CD14-positive monocyte (primary cell): ENCODE measurements at regions not wholly inside any gene's neighbourhood (a gene's known extent, or its start where the extent isn't known, plus 50 kb on each side); places are given as distances from the start of the nearest gene placed in this dataset.

Source experiments
- DNase-seq, 3 donors: peaks; one replicate each; pipeline ENCODE4 v3.0.0-alpha.2; 2011 to 2022
- H2AFZ ChIP-seq: 2 replicates; pipeline ENCODE4 v1.6.0; 2012; ENCODE audit warnings: mild to moderate bottlenecking, low read depth, low read length, inconsistent platforms; ENCODE audit not compliant: insufficient read depth, poor library complexity, severe bottlenecking
- H3K27ac ChIP-seq, 2 donors: 1 replicate in 1 of 2; 2 replicates in 1 of 2; pipeline ENCODE4 v1.5.1; 2012 to 2013; ENCODE audit warnings: low read length in 2 of 2, control low read depth in 1 of 2, inconsistent platforms in 1 of 2, low read depth in 1 of 2, mild to moderate bottlenecking in 1 of 2
- H3K27me3 ChIP-seq, 2 donors: one replicate each; pipeline versions ENCODE4 v1.6.0 to v1.6.1; 2011 to 2013; ENCODE audit warnings: low read length in 2 of 2; ENCODE audit not compliant: control insufficient read depth in 2 of 2, insufficient read depth in 2 of 2
- H3K36me3 ChIP-seq, 2 donors: replicated peaks in 1 of 2; 1 replicate in 1 of 2; 2 replicates in 1 of 2; pipeline versions ENCODE4 v1.5.1 to v1.6.1; 2012 to 2013; ENCODE audit warnings: low read length in 2 of 2, control low read depth in 1 of 2, inconsistent platforms in 1 of 2, mild to moderate bottlenecking in 1 of 2; ENCODE audit not compliant: insufficient read depth in 2 of 2, control insufficient read depth in 1 of 2
- H3K4me1 ChIP-seq, 2 donors: 1 replicate in 1 of 2; 2 replicates in 1 of 2; pipeline versions ENCODE4 v1.5.1 to v1.6.1; 2012 to 2013; ENCODE audit warnings: low read length in 2 of 2, control low read depth in 1 of 2, inconsistent platforms in 1 of 2, mild to moderate bottlenecking in 1 of 2, moderate library complexity in 1 of 2; ENCODE audit not compliant: insufficient read depth in 2 of 2, control insufficient read depth in 1 of 2
- H3K4me2 ChIP-seq: replicated peaks from 2 replicates; pipeline ENCODE3; 2012; ENCODE audit warnings: low read length, moderate library complexity, mild to moderate bottlenecking; ENCODE audit not compliant: poor library complexity, severe bottlenecking; ENCODE audit errors: extremely low read depth
- H3K4me3 ChIP-seq, 3 experiments: fragments of 200-600 bp in 1 of 3; sonication (generic) in 1 of 3; replicated peaks in 1 of 3; 1 replicate in 2 of 3; 2 replicates in 1 of 3; pipeline ENCODE4 v1.5.1; 2011 to 2013; ENCODE audit warnings: low read length in 3 of 3, mild to moderate bottlenecking in 3 of 3, control low read depth in 2 of 3, low read depth in 2 of 3, inconsistent platforms in 1 of 3, moderate library complexity in 1 of 3
- H3K79me2 ChIP-seq: 2 replicates; pipeline ENCODE4 v1.6.0; 2012; ENCODE audit warnings: mild to moderate bottlenecking, control low read depth, inconsistent platforms, low read length, moderate library complexity; ENCODE audit not compliant: insufficient read depth
- H3K9ac ChIP-seq: 2 replicates; pipeline ENCODE4 v1.6.0; 2017; ENCODE audit warnings: low read length, mild to moderate bottlenecking; ENCODE audit not compliant: insufficient read depth, poor library complexity, severe bottlenecking
- H3K9me3 ChIP-seq, 2 donors: replicated peaks in 1 of 2; 1 replicate in 1 of 2; 2 replicates in 1 of 2; pipeline versions ENCODE4 v1.5.1 to v1.6.1; 2012 to 2013; ENCODE audit warnings: low read length in 2 of 2, control low read depth in 1 of 2; ENCODE audit not compliant: control insufficient read depth in 1 of 2, insufficient read depth in 1 of 2
- H4K20me1 ChIP-seq: 2 replicates; pipeline ENCODE4 v1.6.0; 2012; ENCODE audit warnings: mild to moderate bottlenecking, low read length, control low read depth, moderate library complexity; ENCODE audit not compliant: insufficient read depth
- H3K27ac Mint-ChIP-seq, 7 donors: one replicate each; pipeline ENCODE4 v1.8.0; 2020; ENCODE audit warnings: mild to moderate bottlenecking in 7 of 7, mixed read lengths in 7 of 7, moderate library complexity in 6 of 7, inconsistent platforms in 2 of 7
- H3K27me3 Mint-ChIP-seq, 3 donors: one replicate each; pipeline ENCODE4 v1.8.0; 2021 to 2022; ENCODE audit warnings: low read depth in 3 of 3, mild to moderate bottlenecking in 3 of 3, mixed read lengths in 3 of 3, moderate library complexity in 3 of 3, inconsistent platforms in 1 of 3
- H3K36me3 Mint-ChIP-seq, 2 donors: one replicate each; pipeline ENCODE4 v1.8.0; 2020; ENCODE audit warnings: mixed read lengths in 2 of 2, inconsistent platforms in 1 of 2, mild to moderate bottlenecking in 1 of 2
- H3K4me1 Mint-ChIP-seq: one replicate; pipeline ENCODE4 v1.8.0; 2020; ENCODE audit warnings: mild to moderate bottlenecking, mixed read lengths
- H3K4me3 Mint-ChIP-seq, 2 donors: one replicate each; pipeline ENCODE4 v1.8.0; 2020; ENCODE audit warnings: mild to moderate bottlenecking in 2 of 2, mixed read lengths in 2 of 2, moderate library complexity in 1 of 2
- H3K9me3 Mint-ChIP-seq, 7 donors: one replicate each; pipeline ENCODE4 v1.8.0; 2020 to 2022; ENCODE audit warnings: mixed read lengths in 7 of 7, mild to moderate bottlenecking in 6 of 7, moderate library complexity in 6 of 7, inconsistent platforms in 2 of 7
- WGBS: methylation state at CpG from one replicate; pipeline ENCODE4 v1.1.5; 2013; ENCODE audit warnings: missing lambda C conversion rate; ENCODE audit not compliant: insufficient coverage; 5-methylcytosine and 5-hydroxymethylcytosine counted together
- intact Hi-C, 2 donors: fragments of 100-400 bp; cut with micrococcal nuclease; formaldehyde crosslinking; loops; one replicate each; pipeline versions ENCODE4 v1.15.0 to v1.15.1; 2023
- TF ChIP-seq, protein P1 (sequence below): fragments of 200-600 bp; IDR thresholded peaks from one replicate; pipeline ENCODE4 v1.8.0; 2022; ENCODE audit warnings: antibody characterized with exemption, mild to moderate bottlenecking

DNA sequence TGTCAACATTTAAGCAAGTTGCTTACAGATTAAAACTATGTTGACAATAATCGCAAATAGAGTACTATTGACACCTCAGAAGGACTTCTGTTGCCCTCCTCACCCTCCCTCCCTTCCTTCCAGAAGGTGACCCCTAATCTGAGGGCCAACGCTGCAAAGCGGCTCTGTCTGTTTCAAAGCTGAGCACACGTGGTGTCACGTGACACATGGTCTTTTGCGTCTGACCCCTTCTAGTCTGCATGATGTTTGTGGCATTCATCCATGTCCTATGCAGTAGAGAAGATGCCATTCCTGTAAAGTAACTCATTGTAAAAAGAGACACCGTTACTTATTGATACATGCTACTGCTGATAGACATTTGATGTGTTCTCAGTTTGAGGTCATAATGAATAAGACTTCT is 182.3 kb downstream of the THBS2 start:
- intact Hi-C loops, result no loop called here
- no peaks in the 10 kb centered on the region for H3K4me1 ChIP-seq
- H3K4me2 ChIP-seq, result no peak overlapping the region
- no peak overlapping the region for H3K27ac Mint-ChIP-seq
- H2AFZ ChIP-seq, result no peak overlapping the region
- TF ChIP-seq, protein P1, sequence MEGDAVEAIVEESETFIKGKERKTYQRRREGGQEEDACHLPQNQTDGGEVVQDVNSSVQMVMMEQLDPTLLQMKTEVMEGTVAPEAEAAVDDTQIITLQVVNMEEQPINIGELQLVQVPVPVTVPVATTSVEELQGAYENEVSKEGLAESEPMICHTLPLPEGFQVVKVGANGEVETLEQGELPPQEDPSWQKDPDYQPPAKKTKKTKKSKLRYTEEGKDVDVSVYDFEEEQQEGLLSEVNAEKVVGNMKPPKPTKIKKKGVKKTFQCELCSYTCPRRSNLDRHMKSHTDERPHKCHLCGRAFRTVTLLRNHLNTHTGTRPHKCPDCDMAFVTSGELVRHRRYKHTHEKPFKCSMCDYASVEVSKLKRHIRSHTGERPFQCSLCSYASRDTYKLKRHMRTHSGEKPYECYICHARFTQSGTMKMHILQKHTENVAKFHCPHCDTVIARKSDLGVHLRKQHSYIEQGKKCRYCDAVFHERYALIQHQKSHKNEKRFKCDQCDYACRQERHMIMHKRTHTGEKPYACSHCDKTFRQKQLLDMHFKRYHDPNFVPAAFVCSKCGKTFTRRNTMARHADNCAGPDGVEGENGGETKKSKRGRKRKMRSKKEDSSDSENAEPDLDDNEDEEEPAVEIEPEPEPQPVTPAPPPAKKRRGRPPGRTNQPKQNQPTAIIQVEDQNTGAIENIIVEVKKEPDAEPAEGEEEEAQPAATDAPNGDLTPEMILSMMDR, result no peak
- H3K4me1 Mint-ChIP-seq, result no peaks in the 10 kb centered on the region
- no peaks in the 10 kb centered on the region for H3K36me3 Mint-ChIP-seq
- H3K27me3 ChIP-seq, result no peaks in the 10 kb centered on the region
- H3K4me3 Mint-ChIP-seq, result no peak overlapping the region
- H3K27ac ChIP-seq, result no peak overlapping the region
- peaks cover 11 to 20% of the 10 kb centered on the region in 2 donors for H3K9me3 ChIP-seq
- WGBS, result 84% methylated on average over 5 of the region's 7 CpGs
- no peak for DNase-seq
- H3K9me3 Mint-ChIP-seq, result peaks cover 7 to 26% (median 17%) of the 10 kb centered on the region in 7 donors
- H3K79me2 ChIP-seq, result no peaks in the 10 kb centered on the region
- H4K20me1 ChIP-seq, result no peaks in the 10 kb centered on the region
- no peak overlapping the region for H3K4me3 ChIP-seq
- H3K36me3 ChIP-seq, result no peaks in the 10 kb centered on the region
- H3K9ac ChIP-seq, result no peak overlapping the region
- H3K27me3 Mint-ChIP-seq, result no peaks in the 10 kb centered on the region

DNA sequence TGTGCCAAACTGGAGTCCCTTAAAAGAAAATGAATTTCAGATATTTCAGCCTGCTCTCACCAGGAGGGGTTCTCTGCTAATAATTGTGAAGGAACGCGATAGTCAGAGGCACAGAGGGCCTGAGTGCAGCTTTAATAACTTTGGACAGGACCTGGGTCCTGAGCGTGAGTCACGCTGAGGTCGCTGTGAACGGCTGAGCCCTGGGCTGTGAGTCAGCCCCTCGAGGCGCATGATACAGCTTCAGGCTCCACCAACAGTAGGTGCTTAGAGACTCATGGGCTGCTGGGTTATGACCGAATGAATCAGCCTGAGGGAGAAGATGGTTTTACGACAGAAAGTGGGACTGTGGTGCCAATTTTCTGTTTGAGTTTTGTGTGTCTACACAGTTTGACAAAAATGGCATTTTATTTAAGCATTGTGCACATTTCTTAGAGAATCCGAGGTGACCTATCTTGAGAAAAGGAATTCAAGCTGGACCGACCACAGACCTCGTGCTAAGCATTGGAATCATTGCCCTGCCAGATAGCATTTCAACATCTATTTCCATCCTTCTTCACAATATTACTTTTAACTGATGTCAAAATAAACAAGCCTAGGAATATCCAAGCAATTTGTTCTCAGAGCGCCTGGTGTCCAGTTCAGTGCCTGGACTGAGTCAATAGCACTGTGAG is 183.0 kb downstream of the THBS2 start:
- 91% methylated on average over 10 of the region's 14 CpGs for whole genome bisulfite sequencing
- H3K9me3 Mint-ChIP-seq, result peaks cover 7 to 26% (median 17%) of the 10 kb centered on the region in 7 donors
- Histone ChIP-seq H2AFZ (no peak overlapping the region), H3K36me3 (no peaks in the 10 kb centered on the region), H3K4me3 (no peak overlapping the region), H3K79me2 (no peaks in the 10 kb centered on the region), H3K4me1 (no peaks in the 10 kb centered on the region), H3K9ac (no peak overlapping the region), H3K27ac (no peak overlapping the region), H3K9me3 (peaks cover 11 to 18% of the 10 kb centered on the region in 2 donors), H3K27me3 (no peaks in the 10 kb centered on the region), H3K4me2 (no peak overlapping the region), H4K20me1 (no peaks in the 10 kb centered on the region)
- H3K4me3 Mint-ChIP-seq, result no peak overlapping the region
- H3K36me3 Mint-ChIP-seq, result no peaks in the 10 kb centered on the region
- intact Hi-C loops, result no loop called here
- H3K27me3 Mint-ChIP-seq, result no peaks in the 10 kb centered on the region
- TF ChIP-seq, protein P1, result no peak
- no peak for DNase-seq
- H3K4me1 Mint-ChIP-seq, result no peaks in the 10 kb centered on the region
- no peak overlapping the region for H3K27ac Mint-ChIP-seq
